H9 (cell line): ENCODE measurements at regions not wholly inside any gene's neighbourhood (a gene's known extent, or its start where the extent isn't known, plus 50 kb on each side); places are given as distances from the start of the nearest gene placed in this dataset.
A peak's percentile ranks its signal among the peaks of the same experiment; 100 is the strongest.

Experiments used
- DNase-seq: peaks from one replicate; pipeline ENCODE4 v3.0.0-alpha.2; 2017
- H2AFZ ChIP-seq: one replicate; pipeline ENCODE4 v1.6.1; 2013; ENCODE audit warnings: mild to moderate bottlenecking, low read length, control low read depth, moderate library complexity
- H2AK5ac ChIP-seq: 2 replicates; pipeline ENCODE4 v1.6.1; 2013; ENCODE audit warnings: low read length, control low read depth, mixed read lengths; ENCODE audit not compliant: insufficient read length
- H2BK120ac ChIP-seq: one replicate; pipeline ENCODE4 v1.6.1; 2013; ENCODE audit warnings: low read depth, mild to moderate bottlenecking, low read length, control low read depth, inconsistent platforms; ENCODE audit not compliant: poor library complexity, severe bottlenecking
- H2BK12ac ChIP-seq: 2 replicates; pipeline ENCODE4 v1.6.1; 2013; ENCODE audit warnings: low read length, control low read depth, mixed read lengths, low read depth; ENCODE audit not compliant: insufficient read length
- H2BK15ac ChIP-seq: 2 replicates; pipeline ENCODE4 v1.6.1; 2013; ENCODE audit warnings: low read depth, low read length, control low read depth
- H2BK20ac ChIP-seq: one replicate; pipeline ENCODE4 v1.6.1; 2013; ENCODE audit warnings: low read depth, mild to moderate bottlenecking, low read length, control low read depth, inconsistent platforms; ENCODE audit not compliant: poor library complexity, severe bottlenecking
- H2BK5ac ChIP-seq: 2 replicates; pipeline ENCODE4 v1.6.1; 2013; ENCODE audit warnings: low read length, control low read depth, mixed read lengths; ENCODE audit not compliant: insufficient read length
- H3K14ac ChIP-seq: 2 replicates; pipeline ENCODE4 v1.6.1; 2013; ENCODE audit warnings: low read length, control low read depth; ENCODE audit not compliant: insufficient read depth
- H3K18ac ChIP-seq: 2 replicates; pipeline ENCODE4 v1.6.1; 2013; ENCODE audit warnings: low read depth, mild to moderate bottlenecking, mixed read lengths, low read length, control low read depth; ENCODE audit not compliant: insufficient read length
- H3K23ac ChIP-seq: 2 replicates; pipeline ENCODE4 v1.6.1; 2013; ENCODE audit warnings: low read length, control low read depth, mixed read lengths, low read depth; ENCODE audit not compliant: insufficient read length
- H3K23me2 ChIP-seq: 2 replicates; pipeline ENCODE4 v1.6.1; 2013; ENCODE audit warnings: low read depth, mild to moderate bottlenecking, mixed read lengths, low read length, control low read depth; ENCODE audit not compliant: insufficient read length, poor library complexity, severe bottlenecking
- H3K27ac ChIP-seq: 2 replicates; pipeline ENCODE4 v1.5.1; 2013; ENCODE audit warnings: low read length, control low read depth, mixed read lengths, low read depth; ENCODE audit not compliant: insufficient read length
- H3K27me3 ChIP-seq: 2 replicates; pipeline ENCODE4 v1.6.1; 2013; ENCODE audit warnings: low read length, control low read depth, inconsistent platforms; ENCODE audit not compliant: insufficient read depth
- H3K4ac ChIP-seq: 2 replicates; pipeline ENCODE4 v1.6.1; 2013; ENCODE audit warnings: low read depth, mild to moderate bottlenecking, control low read depth, inconsistent platforms, low read length, moderate library complexity
- H3K4me1 ChIP-seq: 2 replicates; pipeline ENCODE4 v1.6.1; 2013; ENCODE audit warnings: low read length, control low read depth, inconsistent platforms; ENCODE audit not compliant: insufficient read depth
- H3K4me2 ChIP-seq: 2 replicates; pipeline ENCODE4 v1.6.1; 2013; ENCODE audit warnings: low read length, control low read depth, mixed read lengths; ENCODE audit not compliant: insufficient read length, insufficient read depth
- H3K56ac ChIP-seq: 2 replicates; pipeline ENCODE4 v1.6.1; 2013; ENCODE audit warnings: low read depth, mild to moderate bottlenecking, mixed read lengths, low read length, control low read depth; ENCODE audit not compliant: insufficient read length
- H3K79me1 ChIP-seq: 2 replicates; pipeline ENCODE4 v1.6.1; 2013; ENCODE audit warnings: low read depth, mild to moderate bottlenecking, moderate library complexity, low read length, control low read depth, inconsistent platforms; ENCODE audit not compliant: insufficient read depth, poor library complexity, severe bottlenecking
- H3K79me2 ChIP-seq: 2 replicates; pipeline ENCODE4 v1.6.1; 2013; ENCODE audit warnings: low read length, control low read depth, inconsistent platforms; ENCODE audit not compliant: insufficient read depth
- H3K9ac ChIP-seq: 2 replicates; pipeline ENCODE4 v1.6.1; 2013; ENCODE audit warnings: low read length, control low read depth, mixed read lengths; ENCODE audit not compliant: insufficient read length; ENCODE audit errors: extremely low read depth
- H3K9me3 ChIP-seq: one replicate; pipeline ENCODE4 v1.6.1; 2013; ENCODE audit warnings: low read depth, low read length, inconsistent platforms; ENCODE audit not compliant: control insufficient read depth
- H3T11ph ChIP-seq: one replicate; pipeline ENCODE4 v1.6.1; 2013; ENCODE audit warnings: mild to moderate bottlenecking, low read length, control low read depth, inconsistent platforms
- H4K20me1 ChIP-seq: one replicate; pipeline ENCODE4 v1.6.1; 2013; ENCODE audit not compliant: control insufficient read depth, insufficient read length, insufficient read depth
- H4K5ac ChIP-seq: 2 replicates; pipeline ENCODE4 v1.6.1; 2013; ENCODE audit warnings: low read depth, mild to moderate bottlenecking, mixed read lengths, low read length, control low read depth; ENCODE audit not compliant: insufficient read length
- H4K8ac ChIP-seq: replicated peaks from 2 replicates; pipeline ENCODE4 v1.6.1; 2013; ENCODE audit warnings: low read length, control low read depth, mixed read lengths, low read depth; ENCODE audit not compliant: insufficient read length
- H4K91ac ChIP-seq: 2 replicates; pipeline ENCODE4 v1.6.1; 2013; ENCODE audit warnings: low read depth, mild to moderate bottlenecking, moderate library complexity, mixed read lengths, low read length, control low read depth; ENCODE audit not compliant: insufficient read length
- H3K27ac Mint-ChIP-seq, 3 experiments: 2 replicates in 2 of 3; 3 replicates in 1 of 3; pipeline ENCODE4 v1.8.0; 2020 to 2021; ENCODE audit warnings: mixed read lengths in 3 of 3, mild to moderate bottlenecking in 1 of 3, moderate library complexity in 1 of 3
- H3K27me3 Mint-ChIP-seq: 2 replicates; pipeline ENCODE4 v1.8.0; 2021; ENCODE audit warnings: low read depth, mild to moderate bottlenecking, moderate library complexity, mixed read lengths
- H3K36me3 Mint-ChIP-seq, 3 experiments: 2 replicates in 2 of 3; 3 replicates in 1 of 3; pipeline ENCODE4 v1.8.0; 2020 to 2021; ENCODE audit warnings: low read depth in 3 of 3, mixed read lengths in 3 of 3; ENCODE audit not compliant: insufficient read depth in 1 of 3
- H3K4me1 Mint-ChIP-seq, 2 experiments: 2 replicates each; pipeline ENCODE4 v1.8.0; 2020; ENCODE audit warnings: mixed read lengths in 2 of 2
- H3K4me3 Mint-ChIP-seq, 2 experiments: 2 replicates in 1 of 2; 3 replicates in 1 of 2; pipeline ENCODE4 v1.8.0; 2020 to 2021; ENCODE audit warnings: mild to moderate bottlenecking in 2 of 2, mixed read lengths in 2 of 2, moderate library complexity in 1 of 2
- H3K9me3 Mint-ChIP-seq, 2 experiments: 2 replicates in 1 of 2; 3 replicates in 1 of 2; pipeline ENCODE4 v1.8.0; 2020; ENCODE audit warnings: mild to moderate bottlenecking in 2 of 2, mixed read lengths in 2 of 2, moderate library complexity in 1 of 2
- CTCF ChIP-seq: fragments of 200-600 bp; sonication (generic); conservative IDR thresholded peaks from 3 replicates; pipeline ENCODE4 v1.8.0; 2021; ENCODE audit warnings: antibody characterized with exemption, mild to moderate bottlenecking
- WGBS: extraction: QIAGEN DNeasy Blood & Tissue Kit; methylation state at CpG from one replicate; pipeline ENCODE4 v1.1.7; 2013; ENCODE audit warnings: missing lambda C conversion rate, low lambda C conversion rate, mixed read lengths; ENCODE audit not compliant: insufficient read length; ENCODE audit errors: extremely low coverage; 5-methylcytosine and 5-hydroxymethylcytosine counted together

GRCh38 chr2:19288291-19288690 is 70.1 kb downstream of the OSR1 start:
- no peak overlapping the region for H2BK5ac ChIP-seq
- no peak overlapping the region for H4K91ac ChIP-seq
- no peak overlapping the region for H3K23ac ChIP-seq
- no peak overlapping the region for H2AFZ ChIP-seq
- no peaks in the 10 kb centered on the region; a peak in 1 of 5 replicates for H3K9me3 Mint-ChIP-seq
- H4K20me1 ChIP-seq, result no peaks in the 10 kb centered on the region
- no peaks in the 10 kb centered on the region for H3K27me3 Mint-ChIP-seq
- peak overlapping the region in 1 of 3 experiments; percentile 9; a peak in 1 of 7 replicates for H3K27ac Mint-ChIP-seq
- no peak for TF ChIP-seq CTCF
- H3K4me2 ChIP-seq, result no peak overlapping the region
- H2AK5ac ChIP-seq, result no peak overlapping the region
- H3K36me3 Mint-ChIP-seq, result no peaks in the 10 kb centered on the region
- H3K27me3 ChIP-seq, result no peaks in the 10 kb centered on the region
- no peaks in the 10 kb centered on the region for H3K9me3 ChIP-seq
- no peak overlapping the region for H3K4ac ChIP-seq
- no peak overlapping the region for H3K56ac ChIP-seq
- no peak overlapping the region for H4K5ac ChIP-seq
- no peak overlapping the region for H3K14ac ChIP-seq
- no peak overlapping the region for H2BK12ac ChIP-seq
- no peak overlapping the region for H2BK120ac ChIP-seq
- no peak overlapping the region for H2BK20ac ChIP-seq
- H2BK15ac ChIP-seq, result no peak overlapping the region
- H3K23me2 ChIP-seq, result no peaks in the 10 kb centered on the region
- H3K4me3 Mint-ChIP-seq, result no peak overlapping the region
- H4K8ac ChIP-seq, result no peak overlapping the region
- no peaks in the 10 kb centered on the region for H3K79me2 ChIP-seq
- no peaks in the 10 kb centered on the region for H3K79me1 ChIP-seq
- no peak for DNase-seq
- no peak overlapping the region for H3K27ac ChIP-seq
- no peak overlapping the region for H3K9ac ChIP-seq
- no peak overlapping the region for H3K18ac ChIP-seq
- no peak overlapping the region for H3T11ph ChIP-seq
- peaks cover 10 to 14% of the 10 kb centered on the region in 2 experiments; a peak in 3 of 4 replicates for H3K4me1 Mint-ChIP-seq
- H3K4me1 ChIP-seq, result no peaks in the 10 kb centered on the region
- no CpG with 5 or more reads among the region's 2 CpGs for WGBS
